ENCODE measurements at regions not wholly inside any gene's neighbourhood (a gene's known extent, or its start where the extent isn't known, plus 50 kb on each side); places are given as distances from the start of the nearest gene placed in this dataset.

- FAIRE-seq, result no peak
- DNase-seq (ENCODE audit: low spot score in 2 of 2), result no peak
These were observed 185.5 kb upstream of the C1orf174 start for GRCh38 chr1:4085546-4085945.

GRCh38 chr1:4086085-4086850 lies 186.2 kb upstream of the C1orf174 start:
- no peak for DNase-seq (ENCODE audit: low spot score in 2 of 2)
- no peak for FAIRE-seq

DNA sequence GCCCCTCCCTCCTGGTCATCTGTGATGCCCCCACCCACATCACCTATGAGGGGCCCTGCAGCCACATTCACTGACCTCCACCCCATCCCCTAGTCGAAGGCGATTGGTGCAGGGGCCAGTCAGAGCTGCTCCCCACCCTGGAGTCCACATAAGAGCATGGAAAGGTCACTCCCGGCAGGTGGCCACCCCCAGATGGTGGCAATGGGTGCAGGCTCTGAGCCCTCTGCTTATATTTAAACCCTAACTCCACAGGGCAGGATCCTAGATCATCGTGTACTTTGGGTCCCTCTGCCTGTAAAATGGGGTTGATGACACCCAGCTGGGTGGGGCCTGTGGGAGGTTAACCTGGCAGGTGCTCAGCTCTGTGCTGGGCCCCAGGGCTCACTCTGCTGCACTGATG lies 186.8 kb upstream of the C1orf174 start:
- no peak for FAIRE-seq
- DNase-seq (ENCODE audit: low spot score in 2 of 2), result no peak

DNA sequence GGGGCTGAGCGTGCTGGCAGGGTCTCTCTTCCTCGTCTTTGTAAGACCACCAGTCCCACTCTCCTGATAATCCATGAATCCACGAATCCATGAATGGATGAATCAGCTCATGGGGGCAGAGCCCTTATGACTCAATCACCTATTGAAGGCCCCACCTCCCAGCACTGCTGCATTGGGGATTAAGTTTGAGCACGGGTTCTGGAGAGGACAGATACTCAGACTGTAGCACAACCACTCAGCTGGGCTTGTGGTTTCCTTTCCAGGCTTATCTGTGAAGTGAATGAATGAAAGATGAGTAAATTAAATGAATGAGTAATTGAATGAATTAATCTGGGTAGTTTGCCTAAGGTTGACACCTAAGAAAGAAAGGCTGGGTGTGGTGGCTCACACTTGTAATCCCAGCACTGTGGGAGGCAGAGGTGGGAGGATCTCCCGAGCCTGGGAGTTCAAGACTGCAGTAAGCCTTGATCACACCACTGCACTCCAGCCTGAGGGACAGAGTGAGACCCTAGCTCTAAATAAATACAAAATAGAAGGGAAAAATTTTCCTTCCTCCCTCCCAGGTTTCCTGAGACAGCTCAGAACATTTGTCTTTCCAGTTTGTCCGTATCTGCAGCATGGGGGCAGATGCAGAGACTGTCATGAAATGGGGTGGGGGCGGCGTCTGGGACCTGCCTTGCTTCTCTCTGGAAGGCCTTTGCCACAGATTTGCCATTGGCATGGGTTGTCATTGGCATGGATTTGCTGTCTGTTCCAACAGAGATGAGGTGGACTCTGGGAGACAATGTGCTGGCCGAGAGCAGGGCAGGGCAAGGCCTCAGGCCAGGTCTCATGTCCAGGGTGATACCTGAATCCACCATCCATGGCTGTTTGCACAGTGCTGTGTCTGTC lies 187.7 kb upstream of the C1orf174 start:
- FAIRE-seq (no peak), DNase-seq (ENCODE audit: low spot score in 2 of 2) (no peak)

DNA sequence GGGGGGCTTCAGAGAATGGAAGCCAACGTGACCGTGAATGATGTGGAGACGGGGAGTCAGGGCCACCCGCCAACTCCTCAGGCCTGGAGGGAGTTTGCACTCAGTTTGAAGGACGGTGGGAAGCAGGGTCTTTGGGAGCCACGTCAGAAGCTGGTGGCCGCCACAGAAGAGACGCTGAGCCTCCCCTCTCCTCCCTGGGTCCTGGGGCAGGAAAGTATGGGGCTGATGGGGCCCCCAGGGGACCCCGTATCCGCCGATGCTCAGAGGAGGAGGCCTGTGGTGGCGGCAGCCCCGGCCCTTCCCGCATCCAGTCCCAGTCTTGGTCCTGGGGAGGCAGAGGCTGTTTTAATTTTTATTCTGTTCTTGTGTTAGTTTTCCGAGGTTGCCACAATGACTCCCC lies 188.6 kb upstream of the C1orf174 start:
- FAIRE-seq (no peak), DNase-seq (ENCODE audit: low spot score in 2 of 2) (no peak)

- FAIRE-seq (no peak), DNase-seq (ENCODE audit: low spot score in 2 of 2) (no peak)
These were observed 189.5 kb upstream of the C1orf174 start for GRCh38 chr1:4089421-4090175.

DNA sequence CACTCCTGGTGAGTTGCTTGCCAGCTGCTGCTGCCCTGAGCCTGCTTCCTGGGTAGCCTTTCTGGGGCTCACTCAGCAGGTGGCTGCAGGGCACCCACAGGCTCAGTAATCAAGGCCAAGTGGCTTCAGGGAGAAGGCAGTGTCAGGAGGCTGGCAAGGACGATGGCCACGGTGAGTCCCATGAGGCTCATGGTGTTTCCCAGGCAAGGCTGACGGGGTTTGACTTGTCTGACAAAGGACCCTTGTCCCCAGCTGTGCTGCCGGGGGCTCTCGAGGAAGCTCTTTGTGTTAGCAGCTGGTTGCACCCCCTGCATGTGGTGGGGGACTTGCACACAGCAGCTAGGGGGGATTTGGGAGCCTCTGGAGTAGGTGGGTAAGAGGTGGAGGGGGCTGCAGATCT lies 190.5 kb upstream of the C1orf174 start:
- FAIRE-seq (no peak), DNase-seq (ENCODE audit: low spot score in 2 of 2) (no peak)

DNA sequence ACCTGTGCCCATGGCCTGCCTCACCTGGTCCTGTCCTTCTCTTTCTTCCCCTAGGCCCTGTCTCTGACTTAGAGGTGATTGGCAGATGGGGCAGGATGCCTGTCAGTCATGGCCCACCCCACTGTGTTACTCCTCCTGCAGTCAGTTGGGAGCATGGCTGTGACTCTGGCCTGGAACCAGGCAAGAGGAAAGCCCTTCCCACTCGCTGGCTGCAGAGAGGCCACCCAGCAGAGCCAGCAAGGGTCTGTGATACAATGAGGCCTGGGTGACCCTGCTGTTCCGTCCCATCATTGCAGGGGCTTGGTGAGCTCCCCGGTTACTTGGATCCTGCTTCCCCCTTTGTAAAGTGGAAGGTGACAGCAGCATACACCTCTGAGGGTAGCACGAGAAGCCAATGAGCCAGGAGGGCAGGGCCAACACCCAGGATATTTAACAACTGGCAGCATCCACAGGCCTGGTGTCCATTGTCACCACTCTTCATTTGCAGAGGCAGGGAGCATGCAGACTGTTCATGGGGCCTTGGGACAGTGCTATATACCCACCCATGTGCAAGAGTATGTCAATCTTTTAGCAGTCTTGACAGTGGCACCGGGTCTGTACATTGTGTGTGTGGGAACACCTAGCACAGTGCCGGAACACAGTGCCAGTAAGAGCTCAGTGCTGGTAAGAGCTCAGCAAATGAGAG lies 191.0 kb upstream of the C1orf174 start:
- FAIRE-seq (no peak), DNase-seq (ENCODE audit: low spot score in 2 of 2) (no peak)

- FAIRE-seq (no peak), DNase-seq (ENCODE audit: low spot score in 2 of 2) (no peak)
These were observed 191.9 kb upstream of the C1orf174 start for GRCh38 chr1:4091996-4092395.

DNA sequence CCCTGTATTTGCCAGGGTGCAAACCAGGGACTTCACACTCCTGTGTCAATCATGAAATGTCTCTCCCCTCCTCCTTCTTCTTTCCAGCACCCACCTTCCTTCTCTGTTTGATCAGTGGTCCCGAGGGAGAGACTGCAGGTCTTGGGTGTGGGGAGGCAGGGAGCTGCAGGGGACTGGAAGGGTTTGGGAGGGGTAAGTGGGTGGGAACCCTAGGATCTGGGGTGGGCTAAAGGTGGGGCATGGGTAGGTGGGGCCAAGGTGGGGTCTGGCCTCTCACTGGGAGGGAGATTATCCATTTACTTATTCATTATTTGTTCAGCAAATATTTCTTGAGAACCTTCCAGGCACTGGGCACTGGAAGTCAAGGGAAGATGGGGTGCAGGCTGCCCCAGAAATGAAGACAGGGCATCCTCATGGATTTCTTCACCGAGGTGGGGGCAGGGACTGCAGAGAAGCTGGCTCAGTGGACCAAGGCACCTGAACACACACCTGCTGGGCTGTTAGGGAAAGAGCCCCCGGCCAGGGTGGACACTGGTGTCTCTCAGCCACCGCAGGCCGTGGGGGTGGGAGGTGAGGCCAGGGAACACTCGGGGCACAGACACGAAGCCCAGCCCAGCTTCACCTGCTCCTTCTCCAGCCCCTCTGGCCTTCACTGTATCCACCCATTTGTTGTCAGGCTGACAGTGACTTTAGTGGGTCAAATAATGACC lies 193.9 kb upstream of the C1orf174 start:
- no peak for FAIRE-seq

DNA sequence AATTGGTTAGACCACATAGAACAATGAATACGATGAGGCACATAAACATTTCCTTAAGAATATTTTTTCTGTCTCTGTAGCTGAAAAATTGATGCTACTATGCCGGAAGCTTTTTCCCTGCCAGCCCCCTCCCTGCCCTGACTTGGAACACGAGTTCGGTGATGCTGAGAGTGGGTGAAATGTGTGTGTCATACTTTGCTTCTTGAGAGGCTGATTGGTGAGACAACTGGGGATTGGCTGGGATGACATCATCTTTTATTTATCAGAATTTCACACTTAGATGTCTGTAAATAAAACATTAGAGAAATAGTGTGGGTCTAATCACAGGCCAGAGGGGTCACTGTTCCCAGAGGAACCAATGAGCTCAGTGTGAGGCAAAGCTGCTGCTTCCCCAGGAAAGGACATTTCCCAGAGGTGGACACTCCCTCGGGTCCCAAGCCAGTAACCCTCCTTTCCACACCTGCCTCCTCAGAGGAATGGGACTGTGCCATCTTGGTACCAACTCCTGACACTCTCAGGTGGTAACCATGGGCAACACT lies 195.4 kb upstream of the C1orf174 start:
- no peak for DNase-seq (ENCODE audit: low spot score in 2 of 2)

More for the DNA sequence above, 193.9 kb upstream of the C1orf174 start:
- no peak for DNase-seq (ENCODE audit: low spot score in 2 of 2)

DNA sequence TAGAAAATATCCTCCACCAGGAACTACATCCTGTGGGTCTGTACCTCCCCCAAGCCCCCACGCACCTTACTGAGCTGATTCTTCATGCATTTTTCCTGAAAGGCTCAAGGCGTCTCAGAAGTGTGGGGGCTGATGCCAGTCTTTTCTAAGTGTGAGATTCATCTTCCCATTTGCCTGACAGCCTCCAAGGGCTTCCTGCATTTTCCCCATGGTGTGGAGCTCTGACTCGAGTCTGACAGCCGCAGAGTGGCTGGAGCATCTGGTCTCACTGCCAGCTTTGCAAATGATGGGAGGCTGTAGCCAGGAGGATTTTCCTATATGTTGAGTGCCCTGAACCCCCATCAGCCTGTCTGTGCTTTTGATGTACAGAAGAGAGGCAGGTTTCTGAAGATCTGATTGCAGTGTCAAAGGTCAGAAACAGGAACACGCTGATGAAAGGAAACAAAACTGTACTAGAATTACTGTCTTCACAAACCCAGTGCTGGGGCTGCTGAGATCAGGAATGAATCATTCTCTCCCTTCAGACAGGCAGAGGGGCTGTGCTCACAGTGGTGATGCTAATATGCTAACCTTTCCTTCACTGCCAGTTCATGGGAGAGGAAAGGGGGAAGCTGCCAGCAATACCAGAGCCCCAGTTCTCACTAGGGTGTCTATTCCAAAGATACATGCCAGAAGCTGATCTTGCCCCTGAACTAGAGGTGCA lies 201.5 kb upstream of the C1orf174 start:
- no peak for DNase-seq (ENCODE audit: low spot score in 2 of 2)
- no peak for FAIRE-seq

More for the DNA sequence above, 195.4 kb upstream of the C1orf174 start:
- FAIRE-seq, result no peak

- DNase-seq (ENCODE audit: low spot score in 2 of 2) (no peak), FAIRE-seq (no peak)
These were observed 205.3 kb upstream of the C1orf174 start for GRCh38 chr1:4105300-4105880.

- DNase-seq (ENCODE audit: low spot score in 2 of 2) (no peak), FAIRE-seq (no peak)
These were observed 206.7 kb upstream of the C1orf174 start for GRCh38 chr1:4106731-4107130.

- FAIRE-seq (no peak), DNase-seq (ENCODE audit: low spot score in 2 of 2) (no peak)
These were observed 207.2 kb upstream of the C1orf174 start for GRCh38 chr1:4107291-4107690.

- no peak for DNase-seq (ENCODE audit: low spot score in 2 of 2)
- FAIRE-seq, result no peak
These were observed 208.3 kb upstream of the C1orf174 start for GRCh38 chr1:4108331-4108730.

GRCh38 chr1:4108758-4109627 lies 208.9 kb upstream of the C1orf174 start:
- no peak for DNase-seq (ENCODE audit: low spot score in 2 of 2)
- FAIRE-seq, result no peak

DNA sequence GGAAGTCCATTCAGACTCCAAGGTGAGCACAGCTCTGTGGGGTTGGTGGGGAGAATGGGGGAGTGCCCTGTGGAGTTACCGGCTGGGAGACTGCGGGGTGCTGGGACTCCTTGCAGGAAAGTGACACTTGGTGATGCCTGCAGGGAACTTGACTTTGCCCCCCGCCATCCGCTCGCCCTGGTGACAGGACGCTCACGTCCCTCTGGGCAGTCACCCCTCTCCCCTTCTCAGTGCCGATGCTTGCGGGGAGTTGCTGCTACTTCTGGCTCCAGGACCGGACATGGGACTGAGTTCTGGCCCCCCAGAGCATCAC lies 209.5 kb upstream of the C1orf174 start:
- no peak for DNase-seq (ENCODE audit: low spot score in 2 of 2)

More for the DNA sequence above, 209.5 kb upstream of the C1orf174 start:
- no peak for FAIRE-seq
